HG02642 (cell line): ENCODE measurements at regions not wholly inside any gene's neighbourhood (a gene's known extent, or its start where the extent isn't known, plus 50 kb on each side); places are given as distances from the start of the nearest gene placed in this dataset.
A peak's percentile ranks its signal among the peaks of the same experiment; 100 is the strongest.

Source experiments
- ATAC-seq: cut with Tn5 transposase; IDR thresholded peaks from one replicate; pipeline ENCODE4 v1.9.1; 2021; ENCODE audit warnings: mild to moderate bottlenecking; ENCODE audit not compliant: unreplicated experiment, poor library complexity

- ATAC-seq, result no peak
Observed at GRCh38 chr10:89879121-89879520, 177.7 kb downstream of the KIF20B start.

- ATAC-seq, result peak; percentile 53
Observed at GRCh38 chr10:89887406-89887805, 186.0 kb downstream of the KIF20B start.

GRCh38 chr10:89887830-89888229, 186.4 kb downstream of the KIF20B start:
- ATAC-seq, result peak; percentile 82

GRCh38 chr10:89888321-89889070, 187.1 kb downstream of the KIF20B start:
- peak; percentile 63 for ATAC-seq

- no peak for ATAC-seq
Observed at GRCh38 chr10:89889606-89890005, 188.2 kb downstream of the KIF20B start.

GRCh38 chr10:89891006-89891535, 189.7 kb downstream of the KIF20B start:
- ATAC-seq, result no peak

- no peak for ATAC-seq
Observed at GRCh38 chr10:89894051-89894450, 192.7 kb downstream of the KIF20B start.

GRCh38 chr10:89900554-89900953, 199.2 kb downstream of the KIF20B start:
- no peak for ATAC-seq

GRCh38 chr10:89901895-89902294, 200.5 kb downstream of the KIF20B start:
- no peak for ATAC-seq

GRCh38 chr10:89904755-89905154, 203.4 kb downstream of the KIF20B start:
- no peak for ATAC-seq

- no peak for ATAC-seq
Observed at GRCh38 chr10:89909752-89910151, 208.4 kb downstream of the KIF20B start.

- ATAC-seq, result no peak
Observed at GRCh38 chr10:89915021-89915420, 213.6 kb downstream of the KIF20B start.

GRCh38 chr10:89915968-89916367, 214.6 kb downstream of the KIF20B start:
- ATAC-seq, result no peak

GRCh38 chr10:89916468-89917215, 215.3 kb downstream of the KIF20B start:
- ATAC-seq, result no peak

- ATAC-seq, result no peak
Observed at GRCh38 chr10:89921403-89921802, 220.0 kb downstream of the KIF20B start.

- ATAC-seq, result no peak
Observed at GRCh38 chr10:89923661-89924060, 222.3 kb downstream of the KIF20B start.

GRCh38 chr10:89924261-89924660, 222.9 kb downstream of the KIF20B start:
- ATAC-seq, result no peak

GRCh38 chr10:89926736-89927135, 225.3 kb downstream of the KIF20B start:
- no peak for ATAC-seq

- no peak for ATAC-seq
Observed at GRCh38 chr10:89929282-89930026, 228.1 kb downstream of the KIF20B start.

GRCh38 chr10:89937494-89937893, 236.1 kb downstream of the KIF20B start:
- ATAC-seq, result no peak

GRCh38 chr10:89940076-89940475, 238.7 kb downstream of the KIF20B start:
- no peak for ATAC-seq
